Kidney (tissue), 13 donors: ENCODE measurements at regions not wholly inside any gene's neighbourhood (a gene's known extent, or its start where the extent isn't known, plus 50 kb on each side); places are given as distances from the start of the nearest gene placed in this dataset.

Experiments used
- DNase-seq, 5 donors: peaks; one replicate each; pipeline ENCODE4 v3.0.0-alpha.2; 2013 to 2020
- FAIRE-seq: peaks from 2 replicates; lab custom pipeline; 2012; peaks lifted over from hg19 to GRCh38; lab: Jason Lieb, UNC
- H3K27ac ChIP-seq, 2 donors: one replicate each; pipeline ENCODE4 v1.7.0; 2013; ENCODE audit warnings: low read depth in 2 of 2, low read length in 2 of 2, inconsistent platforms in 1 of 2
- H3K27me3 ChIP-seq: one replicate; pipeline ENCODE4 v1.7.1; 2013; ENCODE audit warnings: low read length, inconsistent platforms; ENCODE audit not compliant: control insufficient read depth, insufficient read depth
- H3K36me3 ChIP-seq, 3 donors: one replicate each; pipeline versions ENCODE4 v1.7.0 to v1.7.1; 2013; ENCODE audit warnings: low read length in 3 of 3, control low read depth in 1 of 3, inconsistent platforms in 1 of 3; ENCODE audit not compliant: insufficient read depth in 3 of 3, control insufficient read depth in 2 of 3
- H3K4me1 ChIP-seq, 3 donors: one replicate each; pipeline versions ENCODE4 v1.7.0 to v1.7.1; 2013; ENCODE audit warnings: low read length in 3 of 3, inconsistent platforms in 1 of 3, low read depth in 1 of 3; ENCODE audit not compliant: control insufficient read depth in 2 of 3, insufficient read depth in 2 of 3
- H3K4me3 ChIP-seq, 3 donors: one replicate each; pipeline versions ENCODE4 v1.7.0 to v1.8.1; 2013; ENCODE audit warnings: low read length in 3 of 3, control low read depth in 1 of 3, inconsistent platforms in 1 of 3
- H3K9ac ChIP-seq, 3 donors: one replicate each; pipeline versions ENCODE4 v1.7.0 to v1.7.1; 2013; ENCODE audit warnings: low read length in 3 of 3, control low read depth in 1 of 3, inconsistent platforms in 1 of 3
- H3K9me3 ChIP-seq, 3 donors: one replicate each; pipeline versions ENCODE4 v1.7.0 to v1.7.1; 2013; ENCODE audit warnings: low read length in 3 of 3, control low read depth in 1 of 3, inconsistent platforms in 1 of 3; ENCODE audit not compliant: control insufficient read depth in 2 of 3, insufficient read depth in 1 of 3
- intact Hi-C: fragments of 100-400 bp; cut with DNase I; formaldehyde crosslinking; loops from one replicate; pipeline ENCODE4 v1.11.1; 2022
- TF ChIP-seq, protein P1 (sequence below): IDR thresholded peaks from 3 replicates; pipeline ENCODE4 v1.5.1; 2012; ENCODE audit warnings: mild to moderate bottlenecking, moderate library complexity, borderline replicate concordance; ENCODE audit not compliant: insufficient read depth; ENCODE audit errors: extremely low read depth
- donor health status: control.
- donor health status: control.
- donor health status: control.
- donor health status: control.
- donor health status: control.
- donor health status: DM: yes; HTN: yes; CAD: no.
- donor health status: Normal renal cell carcinoma (clear cell type).

- Histone ChIP-seq H3K9me3 (peaks cover 0 to 3% (median 0%) of the 10 kb centered on the region in 3 donors), H3K27ac (no peak overlapping the region), H3K27me3 (no peaks in the 10 kb centered on the region), H3K4me1 (no peaks in the 10 kb centered on the region), H3K4me3 (no peak overlapping the region), H3K9ac (no peak overlapping the region), H3K36me3 (no peaks in the 10 kb centered on the region)
- no peak for FAIRE-seq
- intact Hi-C loops = no loop called here
- TF ChIP-seq, protein P1, sequence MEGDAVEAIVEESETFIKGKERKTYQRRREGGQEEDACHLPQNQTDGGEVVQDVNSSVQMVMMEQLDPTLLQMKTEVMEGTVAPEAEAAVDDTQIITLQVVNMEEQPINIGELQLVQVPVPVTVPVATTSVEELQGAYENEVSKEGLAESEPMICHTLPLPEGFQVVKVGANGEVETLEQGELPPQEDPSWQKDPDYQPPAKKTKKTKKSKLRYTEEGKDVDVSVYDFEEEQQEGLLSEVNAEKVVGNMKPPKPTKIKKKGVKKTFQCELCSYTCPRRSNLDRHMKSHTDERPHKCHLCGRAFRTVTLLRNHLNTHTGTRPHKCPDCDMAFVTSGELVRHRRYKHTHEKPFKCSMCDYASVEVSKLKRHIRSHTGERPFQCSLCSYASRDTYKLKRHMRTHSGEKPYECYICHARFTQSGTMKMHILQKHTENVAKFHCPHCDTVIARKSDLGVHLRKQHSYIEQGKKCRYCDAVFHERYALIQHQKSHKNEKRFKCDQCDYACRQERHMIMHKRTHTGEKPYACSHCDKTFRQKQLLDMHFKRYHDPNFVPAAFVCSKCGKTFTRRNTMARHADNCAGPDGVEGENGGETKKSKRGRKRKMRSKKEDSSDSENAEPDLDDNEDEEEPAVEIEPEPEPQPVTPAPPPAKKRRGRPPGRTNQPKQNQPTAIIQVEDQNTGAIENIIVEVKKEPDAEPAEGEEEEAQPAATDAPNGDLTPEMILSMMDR = no peak
- DNase-seq = no peak
Observed at GRCh38 chr16:50991436-50991835, 159.6 kb downstream of the SALL1 start.

DNA sequence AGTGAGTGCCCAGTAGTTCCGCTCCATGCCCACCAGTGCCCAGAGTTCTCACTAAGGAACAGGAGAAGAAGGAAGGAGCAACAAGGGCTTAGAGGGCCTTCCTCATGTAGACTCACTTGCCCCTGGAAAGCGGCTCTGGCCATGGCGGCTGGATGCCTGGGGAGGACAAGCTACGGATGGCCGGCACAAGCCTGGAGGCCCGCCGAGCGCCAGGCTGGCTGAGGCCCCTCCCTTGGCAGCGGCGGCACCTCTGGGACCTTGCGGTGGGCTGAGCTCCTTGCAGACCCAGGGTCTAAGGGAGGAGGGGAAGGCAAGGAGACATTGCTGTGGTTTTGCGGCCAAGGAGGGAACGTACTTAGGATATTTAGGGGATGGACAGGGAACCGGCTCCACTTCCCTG is 160.1 kb downstream of the SALL1 start:
- no peak overlapping the region for H3K9ac ChIP-seq
- H3K27ac ChIP-seq = no peak overlapping the region
- DNase-seq (no peak), FAIRE-seq (no peak)
- no peaks in the 10 kb centered on the region for H3K27me3 ChIP-seq
- intact Hi-C loops = no loop called here
- H3K9me3 ChIP-seq = peaks cover 0 to 3% (median 0%) of the 10 kb centered on the region in 3 donors
- H3K36me3 ChIP-seq = no peaks in the 10 kb centered on the region
- TF ChIP-seq, protein P1 = no peak
- no peaks in the 10 kb centered on the region for H3K4me1 ChIP-seq
- H3K4me3 ChIP-seq = no peak overlapping the region

GRCh38 chr16:50989047-50989446 is 162.0 kb downstream of the SALL1 start:
- intact Hi-C loops = no loop called here
- H3K27me3 ChIP-seq = no peaks in the 10 kb centered on the region

More at GRCh38 chr16:50989047-50989446, 162.0 kb downstream of the SALL1 start:
- Histone ChIP-seq H3K27ac (no peak overlapping the region), H3K4me3 (no peak overlapping the region), H3K36me3 (no peaks in the 10 kb centered on the region), H3K4me1 (no peaks in the 10 kb centered on the region), H3K9ac (no peak overlapping the region), H3K9me3 (peaks cover 0 to 3% (median 0%) of the 10 kb centered on the region in 3 donors)
- DNase-seq (no peak), FAIRE-seq (no peak)
- TF ChIP-seq, protein P1 = no peak
